Muscle of leg (tissue), 3 donors: ENCODE measurements at regions not wholly inside any gene's neighbourhood (a gene's known extent, or its start where the extent isn't known, plus 50 kb on each side); places are given as distances from the start of the nearest gene placed in this dataset.

ENCODE experiments used
- DNase-seq: peaks from one replicate; pipeline ENCODE4 v3.0.0; 2013
- H3K27ac ChIP-seq: one replicate; pipeline ENCODE4 v1.5.1; 2013; ENCODE audit warnings: mild to moderate bottlenecking, low read length, control low read depth
- H3K27me3 ChIP-seq: one replicate; pipeline ENCODE4 v1.6.1; 2013; ENCODE audit warnings: low read length; ENCODE audit not compliant: control insufficient read depth, insufficient read depth
- H3K36me3 ChIP-seq: one replicate; pipeline ENCODE4 v1.6.1; 2013; ENCODE audit warnings: low read length; ENCODE audit not compliant: control insufficient read depth, insufficient read depth
- H3K4me1 ChIP-seq: one replicate; pipeline ENCODE4 v1.6.1; 2013; ENCODE audit warnings: low read length; ENCODE audit not compliant: control insufficient read depth, insufficient read depth
- H3K4me3 ChIP-seq: one replicate; pipeline ENCODE4 v1.5.1; 2013; ENCODE audit warnings: low read length, control low read depth
- H3K9me3 ChIP-seq: replicated peaks from 2 replicates; pipeline ENCODE4 v1.6.1; 2013; ENCODE audit warnings: low read depth, low read length; ENCODE audit not compliant: control insufficient read depth
- WGBS: methylation state at CpG from one replicate; pipeline ENCODE4 v1.1.5; 2013; ENCODE audit warnings: missing lambda C conversion rate; ENCODE audit not compliant: insufficient coverage; 5-methylcytosine and 5-hydroxymethylcytosine counted together

DNA sequence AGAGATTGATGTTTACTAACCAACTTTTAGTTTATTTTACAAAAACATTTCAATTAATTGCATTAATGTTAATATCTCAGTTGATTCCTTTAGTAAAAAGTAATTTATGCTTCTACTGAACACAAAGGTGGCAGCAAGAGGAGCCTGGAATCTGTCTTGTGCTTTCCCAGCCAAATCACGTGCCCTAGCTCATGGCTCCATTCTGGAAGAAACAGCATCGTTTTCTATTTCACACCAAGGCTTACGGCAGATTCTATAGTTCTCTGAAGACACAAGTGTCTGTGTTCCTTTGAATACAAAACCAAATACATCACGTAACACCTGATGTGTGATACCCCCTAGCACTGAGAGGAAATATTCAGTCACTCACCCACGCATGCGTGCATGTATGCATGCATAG is 346.1 kb upstream of the MIR17HG start:
- no peaks in the 10 kb centered on the region for H3K4me1 ChIP-seq
- H3K4me3 ChIP-seq, result no peak overlapping the region
- 88% methylated on average over 4 of the region's 6 CpGs for WGBS
- H3K36me3 ChIP-seq, result no peaks in the 10 kb centered on the region
- H3K27me3 ChIP-seq, result no peaks in the 10 kb centered on the region
- H3K27ac ChIP-seq, result no peak overlapping the region
- no peaks in the 10 kb centered on the region for H3K9me3 ChIP-seq
- DNase-seq, result no peak

GRCh38 chr13:91014696-91015095 is 332.8 kb upstream of the MIR17HG start:
- no peak overlapping the region for H3K27ac ChIP-seq
- WGBS, result no CpG with 5 or more reads among the region's 3 CpGs
- no peaks in the 10 kb centered on the region for H3K27me3 ChIP-seq
- no peaks in the 10 kb centered on the region for H3K9me3 ChIP-seq
- H3K36me3 ChIP-seq, result no peaks in the 10 kb centered on the region
- H3K4me1 ChIP-seq, result no peaks in the 10 kb centered on the region
- peak; percentile 80 for DNase-seq
- no peak overlapping the region for H3K4me3 ChIP-seq

DNA sequence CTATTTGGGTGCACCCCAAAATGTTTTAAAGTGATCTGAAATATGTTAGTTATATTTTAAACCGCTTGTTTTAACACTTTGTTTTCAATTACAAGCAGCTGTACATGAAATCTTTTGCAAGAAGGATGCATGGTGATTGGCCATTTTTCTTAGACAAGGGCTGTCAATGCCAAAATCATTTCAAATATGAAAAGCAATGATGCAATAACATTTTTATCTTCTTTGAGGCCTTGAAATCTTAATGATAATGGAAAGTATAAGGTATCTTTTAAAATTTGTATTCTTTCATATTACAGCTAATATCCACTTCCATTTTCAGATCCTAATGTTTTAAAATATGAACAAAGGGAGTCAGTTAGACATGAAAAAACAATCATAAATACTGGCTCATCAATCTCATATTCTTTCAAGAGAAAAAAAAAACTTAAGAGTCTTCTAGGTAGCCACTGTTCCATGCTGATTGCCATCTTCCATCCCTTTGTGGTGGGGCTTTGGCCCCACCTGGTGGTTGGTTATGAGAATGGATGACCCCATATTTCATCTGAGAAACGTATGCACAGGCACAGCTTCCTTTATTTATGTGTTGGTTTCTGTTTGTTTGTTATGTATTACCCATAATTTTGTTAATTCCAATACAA is 330.3 kb upstream of the MIR17HG start:
- no peak overlapping the region for H3K27ac ChIP-seq
- no peak overlapping the region for H3K4me3 ChIP-seq
- no peaks in the 10 kb centered on the region for H3K36me3 ChIP-seq
- peak; percentile 32 for DNase-seq
- no peaks in the 10 kb centered on the region for H3K27me3 ChIP-seq
- H3K4me1 ChIP-seq, result no peaks in the 10 kb centered on the region
- H3K9me3 ChIP-seq, result no peaks in the 10 kb centered on the region
- WGBS, result no CpG with 5 or more reads among the region's 2 CpGs

- Histone ChIP-seq H3K4me1 (no peaks in the 10 kb centered on the region), H3K4me3 (no peak overlapping the region), H3K9me3 (no peaks in the 10 kb centered on the region), H3K27ac (no peak overlapping the region), H3K36me3 (no peaks in the 10 kb centered on the region), H3K27me3 (no peaks in the 10 kb centered on the region)
- DNase-seq, result no peak
- 74% methylated on average over 9 of the region's 15 CpGs for WGBS
These were observed 329.8 kb upstream of the MIR17HG start for GRCh38 chr13:91017669-91018053.

DNA sequence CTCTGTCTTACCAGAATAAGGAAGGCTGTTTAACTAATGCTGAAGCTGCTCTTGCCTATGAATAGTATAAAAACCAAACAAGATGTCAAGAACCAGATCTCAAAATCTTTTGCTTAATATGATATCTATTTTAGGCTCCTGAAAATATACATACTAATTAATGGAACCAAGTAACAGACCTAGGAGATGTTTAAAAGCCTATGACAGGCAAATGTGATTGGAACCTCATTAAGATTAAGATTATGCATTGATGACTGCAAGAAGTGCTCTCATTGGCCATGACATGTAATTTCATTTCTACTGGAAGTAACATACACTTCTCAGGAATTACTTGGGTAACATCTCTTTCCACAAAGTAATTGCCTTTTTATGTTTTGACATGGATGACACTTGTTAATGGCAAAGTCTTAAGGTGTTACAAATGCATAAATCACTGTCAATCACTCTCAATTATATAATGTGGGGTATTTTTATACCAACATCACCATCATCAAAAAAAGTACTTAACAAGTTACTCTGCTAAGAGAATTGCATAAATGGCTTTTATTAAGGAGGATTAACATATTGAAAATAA is 326.9 kb upstream of the MIR17HG start:
- H3K27me3 ChIP-seq, result no peaks in the 10 kb centered on the region
- no peaks in the 10 kb centered on the region for H3K4me1 ChIP-seq
- no peak overlapping the region for H3K27ac ChIP-seq
- no peak overlapping the region for H3K4me3 ChIP-seq
- no peak for DNase-seq
- no peaks in the 10 kb centered on the region for H3K9me3 ChIP-seq
- H3K36me3 ChIP-seq, result no peaks in the 10 kb centered on the region

- Histone ChIP-seq H3K9me3 (no peaks in the 10 kb centered on the region), H3K4me1 (no peaks in the 10 kb centered on the region), H3K27ac (no peak overlapping the region), H3K27me3 (no peaks in the 10 kb centered on the region), H3K4me3 (no peak overlapping the region), H3K36me3 (no peaks in the 10 kb centered on the region)
- no CpG with 5 or more reads among the region's 3 CpGs for WGBS
- no peak for DNase-seq
These were observed 323.2 kb upstream of the MIR17HG start for GRCh38 chr13:91024157-91024792.

GRCh38 chr13:91025442-91025841 is 322.0 kb upstream of the MIR17HG start:
- Histone ChIP-seq H3K36me3 (no peaks in the 10 kb centered on the region), H3K27ac (no peak overlapping the region), H3K27me3 (no peaks in the 10 kb centered on the region), H3K4me3 (no peak overlapping the region), H3K4me1 (no peaks in the 10 kb centered on the region), H3K9me3 (no peaks in the 10 kb centered on the region)
- no peak for DNase-seq

DNA sequence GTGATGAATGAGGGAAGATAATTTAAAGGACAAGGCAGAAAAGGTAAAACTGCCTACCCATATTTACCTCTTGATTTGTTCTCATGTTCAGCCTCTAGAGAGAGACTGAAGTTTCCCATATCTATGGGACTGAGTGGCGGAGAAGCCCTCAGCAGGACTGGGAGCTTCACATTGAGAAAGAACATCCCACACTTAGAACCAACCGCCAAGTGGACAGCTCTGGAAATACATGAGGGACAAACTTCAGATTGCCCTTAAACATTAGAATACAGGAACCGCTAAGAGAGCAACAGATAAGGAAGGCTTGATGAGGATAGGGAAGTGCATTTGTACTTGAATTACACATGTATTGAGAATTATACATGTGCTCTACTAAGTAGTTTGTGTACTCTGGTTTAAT is 316.0 kb upstream of the MIR17HG start:
- no peak for DNase-seq
- H3K4me1 ChIP-seq, result no peaks in the 10 kb centered on the region
- WGBS, result no CpG with 5 or more reads among the region's 3 CpGs
- no peak overlapping the region for H3K4me3 ChIP-seq
- no peaks in the 10 kb centered on the region for H3K9me3 ChIP-seq
- no peaks in the 10 kb centered on the region for H3K27me3 ChIP-seq
- no peaks in the 10 kb centered on the region for H3K36me3 ChIP-seq
- no peak overlapping the region for H3K27ac ChIP-seq

DNA sequence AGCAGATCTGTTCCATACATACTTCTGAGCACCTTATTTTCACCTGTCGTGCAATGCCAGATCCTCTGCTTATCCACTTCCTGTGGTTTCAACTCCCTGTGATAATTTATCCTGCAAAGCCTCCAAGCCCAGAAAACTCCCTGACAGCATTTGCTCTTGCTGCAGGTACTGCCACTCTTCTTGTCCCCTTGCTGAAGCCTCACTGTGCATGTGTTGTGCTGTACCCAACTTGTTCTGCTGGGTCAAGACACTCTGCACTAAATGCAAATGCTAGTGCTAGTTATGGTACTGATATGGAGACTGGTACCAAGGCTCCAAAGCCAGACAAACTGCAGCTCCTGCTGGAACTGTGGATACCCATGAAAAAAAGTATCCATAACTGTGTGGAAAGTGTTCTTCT is 315.4 kb upstream of the MIR17HG start:
- Histone ChIP-seq H3K27me3 (no peaks in the 10 kb centered on the region), H3K4me1 (no peaks in the 10 kb centered on the region), H3K9me3 (no peaks in the 10 kb centered on the region), H3K4me3 (no peak overlapping the region), H3K27ac (no peak overlapping the region), H3K36me3 (no peaks in the 10 kb centered on the region)
- no peak for DNase-seq
- 0% methylated on average over 1 of the region's 1 CpG for whole genome bisulfite sequencing

- Histone ChIP-seq H3K4me1 (no peaks in the 10 kb centered on the region), H3K9me3 (no peaks in the 10 kb centered on the region), H3K36me3 (no peaks in the 10 kb centered on the region), H3K4me3 (no peak overlapping the region), H3K27ac (no peak overlapping the region), H3K27me3 (no peaks in the 10 kb centered on the region)
- WGBS, result 78% methylated on average over 1 of the region's 3 CpGs
- no peak for DNase-seq
These were observed 310.6 kb upstream of the MIR17HG start for GRCh38 chr13:91036886-91037285.
